Immature natural killer cell (primary cell): ENCODE measurements at regions not wholly inside any gene's neighbourhood (a gene's known extent, or its start where the extent isn't known, plus 50 kb on each side); places are given as distances from the start of the nearest gene placed in this dataset.

Experiments
- DNase-seq, 3 donors: peaks; one replicate each; pipeline ENCODE4 v3.0.0; 2022; ENCODE audit warnings: mixed read lengths in 1 of 3
- H3K27ac Mint-ChIP-seq, 6 donors: one replicate each; pipeline ENCODE4 v1.8.0; 2020; ENCODE audit warnings: mixed read lengths in 6 of 6, mild to moderate bottlenecking in 5 of 6, inconsistent platforms in 4 of 6, moderate library complexity in 3 of 6
- H3K27me3 Mint-ChIP-seq, 3 donors: one replicate each; pipeline ENCODE4 v1.8.0; 2020 to 2021; ENCODE audit warnings: low read depth in 3 of 3, mild to moderate bottlenecking in 3 of 3, mixed read lengths in 3 of 3, moderate library complexity in 3 of 3, inconsistent platforms in 1 of 3
- H3K36me3 Mint-ChIP-seq, 3 donors: one replicate each; pipeline ENCODE4 v1.8.0; 2020; ENCODE audit warnings: mixed read lengths in 3 of 3, inconsistent platforms in 2 of 3, mild to moderate bottlenecking in 2 of 3
- H3K4me1 Mint-ChIP-seq, 2 donors: one replicate each; pipeline ENCODE4 v1.8.0; 2020; ENCODE audit warnings: inconsistent platforms in 2 of 2, mild to moderate bottlenecking in 2 of 2, mixed read lengths in 2 of 2, moderate library complexity in 1 of 2
- H3K4me3 Mint-ChIP-seq, 5 donors: one replicate each; pipeline ENCODE4 v1.8.0; 2020; ENCODE audit warnings: mild to moderate bottlenecking in 5 of 5, mixed read lengths in 5 of 5, inconsistent platforms in 3 of 5, moderate library complexity in 3 of 5
- H3K9me3 Mint-ChIP-seq, 6 donors: one replicate each; pipeline ENCODE4 v1.8.0; 2020; ENCODE audit warnings: mild to moderate bottlenecking in 6 of 6, mixed read lengths in 6 of 6, inconsistent platforms in 4 of 6, moderate library complexity in 3 of 6

DNA sequence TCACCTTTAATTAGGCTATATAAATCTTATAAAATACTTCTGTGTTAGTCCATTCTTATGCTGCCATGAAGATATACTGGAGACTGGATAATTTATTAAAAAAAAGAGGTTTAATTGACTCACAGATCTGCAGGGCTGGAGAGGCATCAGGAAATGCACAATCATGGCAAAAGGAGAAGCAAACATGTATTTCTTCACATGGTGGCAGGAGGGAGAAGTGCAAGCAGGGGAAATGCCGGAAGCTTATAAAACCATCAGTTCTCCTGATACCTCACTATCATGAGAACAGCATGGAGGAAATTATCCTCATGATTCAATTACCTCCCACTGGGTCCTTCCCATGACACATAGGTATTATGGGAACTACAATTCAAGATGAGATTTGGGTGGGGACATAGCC is 504.4 kb downstream of the RIT2 start:
- Mint-ChIP-seq H3K4me1 (no peaks in the 10 kb centered on the region), H3K27me3 (no peaks in the 10 kb centered on the region), H3K9me3 (peaks cover 1 to 23% (median 14%) of the 10 kb centered on the region in 6 donors), H3K27ac (no peak overlapping the region), H3K36me3 (no peaks in the 10 kb centered on the region), H3K4me3 (no peak overlapping the region)
- no peak for DNase-seq

DNA sequence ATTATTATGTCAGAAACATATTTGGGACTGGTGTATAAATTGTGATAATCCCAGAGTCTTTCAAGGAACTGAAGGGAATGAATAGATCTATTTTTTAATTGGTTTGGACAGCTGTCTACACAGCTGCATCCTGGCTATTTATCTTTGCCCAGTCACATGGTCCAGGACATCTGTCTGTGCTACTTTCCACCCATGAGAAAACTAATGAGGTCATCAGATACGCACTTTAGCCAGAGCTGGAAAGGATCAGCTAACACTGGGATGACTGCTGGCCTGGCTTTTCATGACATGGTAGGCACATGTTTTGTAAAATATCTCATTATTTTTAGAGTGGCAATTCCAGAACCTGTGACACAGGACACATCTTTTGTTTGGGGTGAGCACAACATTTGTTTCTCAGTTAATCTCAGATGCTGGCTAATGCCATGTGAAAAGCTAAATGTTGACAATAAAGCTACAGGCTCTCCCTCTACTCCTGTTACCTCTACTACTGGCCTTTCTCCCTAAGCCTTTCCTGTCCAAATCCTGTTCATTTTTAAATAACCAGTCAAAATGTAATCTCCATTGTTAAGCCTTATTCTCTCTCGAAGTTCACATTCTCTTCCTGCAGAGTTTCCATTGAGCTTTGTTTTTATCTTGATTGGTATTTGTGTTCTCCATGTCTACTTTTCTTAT is 500.7 kb downstream of the RIT2 start:
- no peaks in the 10 kb centered on the region for H3K4me1 Mint-ChIP-seq
- H3K9me3 Mint-ChIP-seq: peaks cover 2 to 39% (median 14%) of the 10 kb centered on the region in 6 donors
- H3K4me3 Mint-ChIP-seq: no peak overlapping the region
- DNase-seq: no peak
- H3K27me3 Mint-ChIP-seq: no peaks in the 10 kb centered on the region
- no peak overlapping the region for H3K27ac Mint-ChIP-seq
- no peaks in the 10 kb centered on the region for H3K36me3 Mint-ChIP-seq

DNA sequence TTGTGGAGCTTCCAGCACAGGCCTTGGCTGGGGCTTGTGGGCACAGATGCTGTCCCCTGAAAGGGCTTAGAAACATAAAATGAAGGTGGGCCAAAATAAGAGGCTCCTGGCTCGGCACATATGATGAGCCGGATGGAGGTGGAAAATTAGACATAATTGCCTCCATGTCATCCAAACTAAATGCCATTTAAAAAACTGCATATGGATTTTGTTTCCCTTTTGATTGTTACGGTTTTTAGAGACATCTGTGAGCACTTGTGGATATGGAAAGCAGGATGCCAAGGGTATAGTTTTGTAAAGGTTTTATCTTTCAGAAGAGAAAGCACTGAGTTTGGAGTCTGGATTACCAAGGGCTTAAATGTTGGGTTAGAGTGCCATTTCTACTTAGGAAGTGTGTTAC is 498.3 kb downstream of the RIT2 start:
- H3K4me3 Mint-ChIP-seq: no peak overlapping the region
- DNase-seq: no peak
- H3K9me3 Mint-ChIP-seq: peaks cover 2 to 48% (median 10%) of the 10 kb centered on the region in 6 donors
- H3K4me1 Mint-ChIP-seq: no peaks in the 10 kb centered on the region
- no peaks in the 10 kb centered on the region for H3K27me3 Mint-ChIP-seq
- H3K36me3 Mint-ChIP-seq: no peaks in the 10 kb centered on the region
- no peak overlapping the region for H3K27ac Mint-ChIP-seq

DNA sequence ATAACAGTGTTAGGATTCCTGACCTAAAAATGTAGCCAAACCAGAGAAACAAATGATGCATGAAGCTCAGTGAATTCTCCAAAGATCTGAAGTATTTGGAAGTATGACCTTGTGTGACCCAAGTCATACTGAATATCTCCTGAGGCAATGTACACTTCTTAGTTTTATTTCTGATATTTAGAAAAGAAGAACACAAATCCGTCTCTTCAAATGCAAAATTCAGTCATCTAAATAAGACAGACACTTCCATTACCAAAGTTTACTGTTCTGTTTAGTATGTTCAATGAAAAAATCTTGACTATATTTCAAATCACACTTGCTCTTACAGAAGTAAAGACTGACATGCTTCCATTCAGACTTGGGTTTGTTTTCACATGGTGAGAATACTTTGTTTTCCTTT is 495.7 kb downstream of the RIT2 start:
- no peaks in the 10 kb centered on the region for H3K36me3 Mint-ChIP-seq
- peaks cover 4 to 50% (median 10%) of the 10 kb centered on the region in 6 donors for H3K9me3 Mint-ChIP-seq
- no peak overlapping the region for H3K4me3 Mint-ChIP-seq
- no peak for DNase-seq
- no peak overlapping the region for H3K27ac Mint-ChIP-seq
- H3K27me3 Mint-ChIP-seq: no peaks in the 10 kb centered on the region
- H3K4me1 Mint-ChIP-seq: no peaks in the 10 kb centered on the region

DNA sequence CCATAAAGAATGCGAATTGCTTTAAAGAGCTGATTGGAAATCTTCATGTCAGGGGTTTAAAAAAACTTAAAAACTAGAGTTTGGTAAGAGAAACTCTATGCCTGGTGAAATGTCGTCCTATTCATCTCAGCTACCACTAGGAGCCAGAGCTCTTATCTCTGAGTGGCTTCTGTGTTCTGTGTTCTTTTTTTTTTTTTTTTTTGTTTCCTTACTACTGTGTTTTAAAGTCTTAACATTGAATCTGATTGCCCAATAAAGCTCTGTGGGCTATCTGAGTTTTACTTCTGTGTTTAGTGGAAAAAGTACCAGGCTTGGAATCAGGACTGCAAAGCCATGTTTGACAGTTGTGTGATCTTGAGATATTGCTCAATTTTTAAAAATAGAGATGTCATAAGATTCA is 494.8 kb downstream of the RIT2 start:
- no peak for DNase-seq
- Mint-ChIP-seq H3K27ac (no peak overlapping the region), H3K36me3 (no peaks in the 10 kb centered on the region), H3K4me3 (no peak overlapping the region), H3K27me3 (peaks cover 0 to 1% (median 0%) of the 10 kb centered on the region in 3 donors), H3K9me3 (peaks cover 4 to 45% (median 12%) of the 10 kb centered on the region in 6 donors), H3K4me1 (no peaks in the 10 kb centered on the region)

DNA sequence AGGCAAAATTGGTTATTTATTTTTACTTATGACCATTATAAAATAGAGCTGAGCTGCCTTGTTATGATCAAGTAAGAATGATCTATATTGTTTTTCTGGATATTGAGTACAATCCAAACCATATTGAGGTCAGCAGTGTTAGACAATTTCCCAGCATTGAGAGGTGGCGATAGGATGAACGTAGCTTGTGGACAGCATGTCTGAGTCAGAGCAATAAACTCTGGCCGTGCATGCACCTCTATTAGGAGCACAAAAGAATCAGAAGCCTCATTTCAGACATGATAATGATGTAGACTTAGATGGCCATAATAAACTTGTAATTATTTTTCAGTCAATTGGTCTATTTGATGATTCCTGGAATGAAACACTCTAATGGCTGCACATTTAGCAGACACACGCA is 491.6 kb downstream of the RIT2 start:
- H3K27ac Mint-ChIP-seq: no peak overlapping the region
- no peaks in the 10 kb centered on the region for H3K4me1 Mint-ChIP-seq
- H3K36me3 Mint-ChIP-seq: no peaks in the 10 kb centered on the region
- H3K9me3 Mint-ChIP-seq: peaks cover 2 to 47% (median 7%) of the 10 kb centered on the region in 6 donors
- no peak overlapping the region for H3K4me3 Mint-ChIP-seq
- DNase-seq: no peak
- peaks cover 0 to 1% (median 1%) of the 10 kb centered on the region in 3 donors for H3K27me3 Mint-ChIP-seq

DNA sequence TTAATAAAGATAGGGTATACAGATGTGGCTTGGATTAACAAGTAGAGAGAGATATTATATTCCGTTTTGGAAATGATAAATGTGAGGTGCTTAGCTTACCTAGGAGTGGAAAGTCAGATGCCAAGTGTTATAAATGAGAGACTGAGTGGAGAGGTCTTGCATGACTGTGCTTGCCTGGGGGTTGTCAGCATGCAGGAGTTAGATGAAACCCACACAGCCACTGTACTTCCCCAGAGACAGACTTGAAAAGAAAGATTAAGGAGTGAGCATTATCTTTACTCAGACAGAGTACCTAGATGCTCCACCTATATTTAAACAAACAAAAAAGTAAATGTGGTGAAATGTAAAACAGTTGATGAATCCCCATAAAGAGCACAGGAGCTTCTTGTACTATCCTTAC is 482.7 kb downstream of the RIT2 start:
- Mint-ChIP-seq H3K27ac (no peak overlapping the region), H3K9me3 (peaks cover 0 to 34% (median 16%) of the 10 kb centered on the region in 6 donors), H3K4me3 (no peak overlapping the region), H3K4me1 (no peaks in the 10 kb centered on the region), H3K36me3 (peaks cover 0 to 3% (median 0%) of the 10 kb centered on the region in 3 donors), H3K27me3 (peaks cover 0 to 1% (median 0%) of the 10 kb centered on the region in 3 donors)
- no peak for DNase-seq

DNA sequence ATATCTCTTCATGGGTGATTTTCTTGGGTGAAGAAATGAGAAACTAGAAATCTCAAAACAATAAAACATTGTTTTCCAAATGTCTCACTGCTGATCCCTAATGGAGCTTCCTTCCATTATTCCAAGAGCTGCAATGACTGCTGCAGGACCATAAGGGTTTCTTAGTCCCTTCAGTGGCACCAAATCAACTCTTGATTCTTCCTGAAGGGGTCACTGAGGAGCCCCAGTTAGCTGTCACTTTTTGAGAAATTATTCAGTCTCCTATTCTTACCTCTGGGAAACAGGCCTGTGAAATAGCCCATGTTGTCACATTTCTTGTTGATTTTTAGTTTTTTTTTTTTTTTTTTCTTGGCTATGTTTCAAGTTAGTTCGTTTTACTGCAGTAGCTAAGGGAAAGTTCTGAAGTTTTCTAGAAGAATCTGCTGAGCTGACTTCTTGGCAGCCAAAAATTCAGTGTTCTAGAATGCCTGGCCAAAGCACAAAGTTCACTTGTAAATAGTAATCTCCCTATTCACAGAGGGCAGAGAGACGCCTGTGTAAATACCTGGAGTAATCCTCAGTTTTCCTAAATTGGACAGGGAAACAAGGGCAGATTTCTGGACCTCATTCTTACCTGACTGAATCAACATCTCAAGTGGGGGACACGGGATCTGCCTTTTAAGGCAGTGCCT is 480.0 kb downstream of the RIT2 start:
- H3K27me3 Mint-ChIP-seq: no peaks in the 10 kb centered on the region
- H3K9me3 Mint-ChIP-seq: peaks cover 0 to 26% (median 14%) of the 10 kb centered on the region in 6 donors
- H3K27ac Mint-ChIP-seq: no peak overlapping the region
- H3K4me3 Mint-ChIP-seq: no peak overlapping the region
- no peaks in the 10 kb centered on the region for H3K4me1 Mint-ChIP-seq
- H3K36me3 Mint-ChIP-seq: peaks cover 0 to 3% (median 0%) of the 10 kb centered on the region in 3 donors
- DNase-seq: no peak

DNA sequence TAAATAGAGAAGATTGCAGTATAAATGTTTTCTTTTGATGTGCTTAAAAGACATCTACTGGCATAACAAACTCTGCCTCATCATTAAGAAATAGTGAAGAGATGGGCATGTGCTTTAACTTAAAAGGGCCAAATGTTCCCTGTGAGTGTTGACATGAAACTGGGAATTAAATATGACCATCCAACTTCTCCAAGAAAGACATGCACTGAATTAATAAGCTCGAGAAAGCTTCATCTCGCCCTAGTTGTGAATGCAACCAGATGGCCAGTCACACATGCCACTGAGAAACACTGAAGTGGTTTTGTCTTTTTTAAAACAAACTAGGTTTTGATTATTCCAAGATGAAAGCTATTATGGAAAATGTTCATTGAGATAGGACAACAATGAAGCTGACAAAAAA is 479.2 kb downstream of the RIT2 start:
- H3K4me1 Mint-ChIP-seq: no peaks in the 10 kb centered on the region

DNA sequence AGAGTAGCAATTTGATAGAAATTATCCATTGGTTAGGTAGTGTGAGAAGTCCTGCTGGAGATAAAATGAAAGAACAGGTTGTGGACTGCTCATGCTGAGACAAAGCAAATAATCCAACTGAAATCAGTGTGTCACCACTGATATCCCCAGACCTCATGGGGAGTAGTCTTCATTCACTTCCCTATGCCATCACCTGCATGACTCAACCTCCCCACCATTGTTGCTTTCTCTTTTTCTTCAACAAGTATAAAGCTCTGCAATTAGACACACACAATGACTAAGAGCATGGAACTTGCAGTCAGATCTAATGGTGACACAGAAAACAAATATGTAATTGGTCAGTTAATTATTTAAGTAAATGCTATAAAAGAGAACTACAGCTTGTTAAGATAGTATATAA is 475.3 kb downstream of the RIT2 start:
- no peak overlapping the region for H3K4me3 Mint-ChIP-seq
- H3K36me3 Mint-ChIP-seq: no peaks in the 10 kb centered on the region
- H3K4me1 Mint-ChIP-seq: no peaks in the 10 kb centered on the region
- peaks cover 3 to 31% (median 10%) of the 10 kb centered on the region in 6 donors for H3K9me3 Mint-ChIP-seq
- no peak overlapping the region for H3K27ac Mint-ChIP-seq
- DNase-seq: no peak
- no peaks in the 10 kb centered on the region for H3K27me3 Mint-ChIP-seq

More for the DNA sequence above, 479.2 kb downstream of the RIT2 start:
- H3K4me3 Mint-ChIP-seq: no peak overlapping the region
- H3K27me3 Mint-ChIP-seq: no peaks in the 10 kb centered on the region
- no peak overlapping the region for H3K27ac Mint-ChIP-seq
- no peak for DNase-seq
- peaks cover 0 to 2% (median 0%) of the 10 kb centered on the region in 3 donors for H3K36me3 Mint-ChIP-seq
- peaks cover under 1 to 25% (median 11%) of the 10 kb centered on the region in 6 donors for H3K9me3 Mint-ChIP-seq

DNA sequence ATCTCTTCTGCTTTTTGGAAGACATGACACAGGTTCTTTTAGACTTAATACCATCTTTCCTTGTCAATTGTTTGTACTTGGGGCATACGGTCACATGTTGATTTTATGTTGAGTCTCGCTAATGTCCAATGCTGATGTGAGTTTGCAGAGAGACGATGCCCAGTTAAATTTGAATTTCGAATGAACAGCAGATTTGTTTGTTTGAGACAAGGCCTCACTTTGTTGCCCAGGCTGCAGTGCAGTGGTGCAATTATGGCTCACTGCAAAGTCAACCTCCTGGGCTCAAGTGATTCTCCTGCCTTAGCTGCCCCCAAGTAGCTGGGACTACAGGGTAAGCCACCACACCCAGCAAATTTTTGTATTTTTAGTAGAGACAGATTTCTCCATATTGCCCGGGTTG is 473.5 kb downstream of the RIT2 start:
- Mint-ChIP-seq H3K36me3 (no peaks in the 10 kb centered on the region), H3K4me3 (no peak overlapping the region), H3K9me3 (peaks cover 3 to 25% (median 12%) of the 10 kb centered on the region in 6 donors), H3K4me1 (no peaks in the 10 kb centered on the region), H3K27ac (no peak overlapping the region), H3K27me3 (no peaks in the 10 kb centered on the region)
- DNase-seq: no peak

DNA sequence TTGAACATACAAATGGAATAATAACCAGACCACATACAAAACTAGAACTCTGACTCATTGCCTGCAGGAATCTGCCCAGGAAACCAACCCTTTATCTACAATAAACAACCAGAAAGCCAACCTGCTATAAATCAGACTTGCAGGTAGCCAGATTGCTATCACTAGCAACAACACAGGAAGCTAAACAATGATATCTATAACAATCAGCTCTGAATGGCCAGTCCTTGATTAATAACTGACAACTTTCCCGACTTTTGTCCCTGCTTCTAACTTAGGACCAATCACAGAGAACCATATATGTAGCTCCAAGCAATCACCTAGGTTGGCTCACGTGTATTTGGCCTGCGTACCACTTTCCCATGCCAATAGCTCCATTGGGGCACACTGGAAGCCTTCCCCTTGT is 470.8 kb downstream of the RIT2 start:
- no peak overlapping the region for H3K27ac Mint-ChIP-seq
- H3K9me3 Mint-ChIP-seq: peaks cover 3 to 31% (median 14%) of the 10 kb centered on the region in 6 donors
- no peaks in the 10 kb centered on the region for H3K36me3 Mint-ChIP-seq
- H3K27me3 Mint-ChIP-seq: no peaks in the 10 kb centered on the region
- H3K4me3 Mint-ChIP-seq: no peak overlapping the region
- H3K4me1 Mint-ChIP-seq: no peaks in the 10 kb centered on the region
- no peak for DNase-seq

DNA sequence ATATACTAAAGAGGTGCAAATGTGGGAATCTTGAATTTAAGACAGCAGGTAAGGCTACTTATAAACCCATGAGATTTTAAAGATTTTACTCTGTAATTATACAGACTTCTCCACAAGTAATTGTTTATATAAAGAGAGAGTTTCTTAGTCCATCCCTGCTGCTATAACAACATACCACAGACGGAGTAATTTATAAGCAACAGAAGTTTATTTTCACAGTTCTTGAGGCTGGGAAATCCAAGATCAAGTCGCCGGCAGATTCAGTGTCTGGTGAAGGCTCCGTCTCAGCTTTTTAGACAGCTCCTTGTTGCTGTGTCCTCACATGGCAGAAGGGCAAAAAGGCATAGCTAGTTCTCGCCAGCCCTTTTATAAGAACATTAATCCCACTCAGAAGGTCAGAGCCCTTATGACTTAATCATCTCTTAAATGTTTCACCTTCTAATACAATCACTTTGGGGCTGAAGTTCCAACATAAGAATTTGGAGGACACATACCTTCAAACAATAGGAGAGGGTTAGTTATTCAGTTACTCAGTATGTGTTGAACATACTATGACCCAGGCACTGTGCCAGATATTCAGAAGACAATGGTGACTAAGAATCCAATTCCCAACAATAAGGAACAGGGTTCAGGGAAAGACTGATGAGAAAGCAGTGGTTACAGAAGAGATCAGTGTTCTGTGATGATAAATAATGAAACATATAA is 466.0 kb downstream of the RIT2 start:
- Mint-ChIP-seq H3K9me3 (peaks cover 3 to 63% (median 20%) of the 10 kb centered on the region in 6 donors), H3K4me3 (no peak overlapping the region), H3K27me3 (peaks cover 0 to 2% (median 0%) of the 10 kb centered on the region in 3 donors), H3K4me1 (no peaks in the 10 kb centered on the region), H3K36me3 (no peaks in the 10 kb centered on the region), H3K27ac (no peak overlapping the region)
- DNase-seq: no peak

DNA sequence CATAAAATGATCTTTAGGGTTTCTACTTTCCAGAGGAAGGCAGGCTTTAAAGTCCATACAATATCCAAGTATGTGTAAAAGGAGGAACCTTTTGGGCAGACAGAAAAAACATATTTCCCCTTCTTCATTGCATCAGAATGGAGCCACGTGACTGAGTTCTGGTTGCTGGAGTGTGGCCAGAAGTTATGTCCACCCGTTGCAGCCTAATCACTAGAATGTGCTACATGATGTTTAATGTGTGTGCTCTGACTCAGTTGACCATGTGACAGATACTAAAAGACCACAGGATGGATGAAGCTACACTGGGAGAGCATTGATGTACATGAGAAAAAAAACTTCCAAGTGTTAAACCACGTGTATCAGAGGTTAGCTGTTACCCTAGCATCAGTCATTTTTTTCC is 460.9 kb downstream of the RIT2 start:
- no peak for DNase-seq
- Mint-ChIP-seq H3K36me3 (no peaks in the 10 kb centered on the region), H3K4me1 (no peaks in the 10 kb centered on the region), H3K9me3 (peaks cover 3 to 57% (median 23%) of the 10 kb centered on the region in 6 donors), H3K27me3 (peaks cover 0 to 2% (median 0%) of the 10 kb centered on the region in 3 donors), H3K4me3 (no peak overlapping the region), H3K27ac (no peak overlapping the region)
